Fibroblast of the aortic adventitia (primary cell): ENCODE measurements at regions not wholly inside any gene's neighbourhood (a gene's known extent, or its start where the extent isn't known, plus 50 kb on each side); places are given as distances from the start of the nearest gene placed in this dataset.

Experiments used
- DNase-seq: peaks from one replicate; pipeline ENCODE4 v3.0.0-alpha.2; 2010; ENCODE audit warnings: low read depth
- H3K4me3 ChIP-seq: 2 replicates; pipeline ENCODE4 v1.5.1; 2011; ENCODE audit warnings: low read depth, mild to moderate bottlenecking, control low read depth, low read length, moderate library complexity
- TF ChIP-seq, protein P1 (sequence below): IDR thresholded peaks from 2 replicates; pipeline ENCODE4 v1.5.1; 2011; ENCODE audit warnings: mild to moderate bottlenecking, low read length, control low read depth, inconsistent platforms; ENCODE audit not compliant: insufficient read depth

DNA sequence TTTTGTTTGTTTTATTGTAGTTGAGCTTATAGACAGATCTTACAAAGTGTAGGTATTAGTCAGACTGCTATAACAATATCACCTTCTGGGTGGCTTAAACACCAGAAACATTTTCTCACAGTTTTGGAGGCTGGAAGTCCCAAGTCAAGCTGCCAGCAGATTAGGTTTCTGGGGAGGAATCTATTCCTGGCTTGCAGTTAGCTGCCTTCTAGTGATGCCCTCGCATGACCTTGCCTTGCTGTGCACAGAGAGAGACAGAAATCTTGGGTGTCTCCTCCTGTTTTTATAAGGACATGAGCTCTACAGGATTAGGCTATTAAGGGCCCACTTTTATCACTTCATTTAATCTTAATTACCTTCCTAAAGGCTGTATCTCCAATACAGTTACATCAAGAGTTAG, 1635.2 kb downstream of the FAM181B start:
- DNase-seq, result no peak
- TF ChIP-seq, protein P1, sequence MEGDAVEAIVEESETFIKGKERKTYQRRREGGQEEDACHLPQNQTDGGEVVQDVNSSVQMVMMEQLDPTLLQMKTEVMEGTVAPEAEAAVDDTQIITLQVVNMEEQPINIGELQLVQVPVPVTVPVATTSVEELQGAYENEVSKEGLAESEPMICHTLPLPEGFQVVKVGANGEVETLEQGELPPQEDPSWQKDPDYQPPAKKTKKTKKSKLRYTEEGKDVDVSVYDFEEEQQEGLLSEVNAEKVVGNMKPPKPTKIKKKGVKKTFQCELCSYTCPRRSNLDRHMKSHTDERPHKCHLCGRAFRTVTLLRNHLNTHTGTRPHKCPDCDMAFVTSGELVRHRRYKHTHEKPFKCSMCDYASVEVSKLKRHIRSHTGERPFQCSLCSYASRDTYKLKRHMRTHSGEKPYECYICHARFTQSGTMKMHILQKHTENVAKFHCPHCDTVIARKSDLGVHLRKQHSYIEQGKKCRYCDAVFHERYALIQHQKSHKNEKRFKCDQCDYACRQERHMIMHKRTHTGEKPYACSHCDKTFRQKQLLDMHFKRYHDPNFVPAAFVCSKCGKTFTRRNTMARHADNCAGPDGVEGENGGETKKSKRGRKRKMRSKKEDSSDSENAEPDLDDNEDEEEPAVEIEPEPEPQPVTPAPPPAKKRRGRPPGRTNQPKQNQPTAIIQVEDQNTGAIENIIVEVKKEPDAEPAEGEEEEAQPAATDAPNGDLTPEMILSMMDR, result no peak
- H3K4me3 ChIP-seq, result no peak overlapping the region

DNA sequence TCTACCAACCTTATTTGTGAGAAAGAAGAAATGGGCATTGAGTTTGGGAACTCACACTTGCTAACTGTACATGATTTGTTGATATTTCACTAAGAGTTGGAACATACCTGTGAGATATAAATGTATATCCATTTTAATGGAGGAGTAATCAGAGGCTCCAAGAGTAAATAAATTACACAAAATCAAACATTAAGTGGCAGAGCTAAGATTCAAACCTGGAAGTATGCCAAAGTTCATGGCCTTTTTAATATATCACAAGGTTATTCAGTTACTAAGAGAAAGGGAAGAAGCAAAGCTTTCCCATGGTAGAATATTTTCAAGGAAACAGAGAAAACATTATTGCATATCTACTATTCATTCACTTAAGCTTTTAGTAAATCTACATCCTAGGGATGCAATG, 1641.1 kb downstream of the FAM181B start:
- H3K4me3 ChIP-seq, result no peak overlapping the region
- TF ChIP-seq, protein P1, result no peak
- no peak for DNase-seq

DNA sequence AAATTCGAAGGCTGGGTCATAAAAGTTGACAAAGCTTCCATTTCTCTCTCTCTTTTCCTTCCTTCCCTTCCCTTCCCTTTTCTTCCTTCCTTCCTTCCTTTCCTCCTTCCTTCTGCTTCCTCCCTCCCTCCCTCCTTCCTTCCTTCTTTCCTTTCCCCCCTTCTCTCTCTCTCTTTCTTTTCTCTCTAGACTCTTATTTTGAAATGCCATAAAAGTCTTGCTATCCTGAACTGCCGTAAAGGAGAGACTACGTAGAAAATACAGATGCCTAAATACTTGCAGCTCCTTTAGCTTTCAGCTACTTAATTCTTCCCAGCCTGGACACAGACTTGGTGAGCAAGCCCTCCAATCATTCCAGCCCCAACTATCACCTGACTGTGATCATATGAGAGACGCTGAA, 1644.4 kb downstream of the FAM181B start:
- DNase-seq, result no peak
- TF ChIP-seq, protein P1, result no peak
- H3K4me3 ChIP-seq, result no peak overlapping the region

DNA sequence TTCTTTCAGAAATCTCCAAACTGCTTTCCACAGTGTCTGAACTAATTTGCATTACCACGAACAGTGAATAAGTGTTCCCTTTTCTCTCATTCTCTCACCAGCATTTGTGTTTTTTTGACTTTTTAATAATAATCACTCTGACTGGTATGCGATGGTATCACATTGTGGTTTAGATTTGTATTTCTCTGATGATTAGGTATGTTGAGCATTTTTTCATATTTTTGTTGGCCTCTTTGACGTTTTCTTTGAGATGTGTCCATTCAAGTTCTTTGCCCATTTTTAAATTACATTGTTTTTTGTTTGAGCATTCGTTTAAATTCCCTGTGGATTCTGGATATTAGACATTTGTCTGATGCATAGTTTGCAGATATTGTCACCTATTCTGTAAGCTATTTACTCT, 1639.6 kb upstream of the TENM4 start:
- TF ChIP-seq, protein P1, result no peak
- no peak overlapping the region for H3K4me3 ChIP-seq
- DNase-seq, result no peak

DNA sequence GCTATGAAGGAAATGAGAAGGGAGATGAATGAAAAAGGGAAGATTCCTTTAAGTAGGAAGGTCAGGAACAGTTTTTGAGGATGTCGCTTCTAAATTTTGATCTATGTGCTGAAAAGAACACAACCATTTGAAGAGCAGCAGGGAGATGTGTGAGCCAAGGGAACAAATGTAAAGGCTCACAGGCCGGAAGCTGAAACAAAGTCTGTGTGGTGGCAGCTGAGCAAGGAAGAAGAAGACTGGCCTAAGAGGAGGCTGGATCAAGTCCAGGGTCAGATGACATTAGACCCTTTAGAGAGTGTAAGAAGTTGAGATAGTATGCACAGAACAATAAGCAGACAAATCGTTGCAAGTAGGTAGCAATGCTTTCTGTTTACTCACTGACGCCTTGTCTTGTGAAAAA, 1631.4 kb upstream of the TENM4 start:
- DNase-seq, result no peak
- H3K4me3 ChIP-seq, result no peak overlapping the region
- TF ChIP-seq, protein P1, result no peak

DNA sequence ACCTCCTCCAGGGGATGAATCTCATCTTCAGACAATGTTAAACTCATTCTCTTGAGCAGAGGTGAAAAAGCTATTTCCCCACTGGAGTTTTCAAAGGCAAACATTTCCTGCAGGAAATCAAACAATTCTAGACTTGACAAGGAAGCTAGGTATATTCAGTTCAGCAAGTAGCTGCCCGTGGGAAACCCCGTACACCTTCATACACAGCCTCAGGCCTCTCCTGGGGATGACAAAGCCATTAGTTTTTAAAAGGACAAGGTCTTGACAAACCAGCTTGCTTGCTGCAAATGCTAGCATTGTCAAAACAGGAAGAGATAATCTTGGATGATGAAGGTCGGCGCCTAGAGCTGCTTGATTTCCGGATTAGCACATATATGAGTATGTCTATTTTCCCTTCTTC, 1630.8 kb upstream of the TENM4 start:
- no peak for DNase-seq
- H3K4me3 ChIP-seq, result no peak overlapping the region
- TF ChIP-seq, protein P1, result no peak

DNA sequence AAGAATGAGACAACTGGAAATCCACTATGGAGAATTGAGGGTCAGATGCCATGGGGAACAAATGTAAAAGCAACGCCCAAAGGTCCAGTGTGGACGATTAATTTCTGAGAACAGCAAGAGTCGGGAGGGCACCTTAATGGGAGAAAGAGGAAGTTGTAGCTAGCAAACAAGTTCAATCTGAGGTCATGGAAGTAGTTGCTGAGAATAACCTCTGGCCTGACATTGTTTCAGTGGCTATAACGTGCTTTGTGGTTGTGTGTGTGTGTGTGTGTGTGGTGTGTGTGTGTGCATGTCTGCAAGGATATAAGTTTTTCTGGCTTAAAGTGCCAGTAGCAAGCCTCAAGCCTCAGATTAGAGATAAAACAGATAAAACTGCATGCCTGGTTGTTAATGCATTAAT, 1630.1 kb upstream of the TENM4 start:
- TF ChIP-seq, protein P1, result no peak
- no peak for DNase-seq
- H3K4me3 ChIP-seq, result no peak overlapping the region
